PC-3 (cell line): ENCODE measurements at regions not wholly inside any gene's neighbourhood (a gene's known extent, or its start where the extent isn't known, plus 50 kb on each side); places are given as distances from the start of the nearest gene placed in this dataset.

Experiments used
- ATAC-seq: fragments of 200-7000 bp; cut with Tn5 transposase; 2 replicates; pipeline ENCODE4 v1.9.1; 2020; ENCODE audit warnings: mild to moderate bottlenecking, moderate library complexity
- BruUV-seq: library from RNA; stranded (reverse); fragments of 400-500 nt; replicated peaks from 2 replicates; lab custom pipeline; 2021; lab: Mats Ljungman, UMichigan
- CTCF ChIA-PET: fragments of 300-600 bp; sonication (Branson Sonifier 250); formaldehyde crosslinking; loops from one replicate; lab custom pipeline; 2022; ENCODE audit warnings: antibody characterized with exemption; lab: Charles Lee
- POLR2A ChIA-PET: fragments of 300-600 bp; sonication (Branson Sonifier 250); formaldehyde crosslinking; loops from one replicate; lab custom pipeline; 2022; ENCODE audit warnings: antibody characterized with exemption; ENCODE audit not compliant: unreplicated experiment; lab: Charles Lee
- DNase-seq: peaks from one replicate; pipeline ENCODE4 v3.0.0-alpha.2; 2015
- H2AFZ ChIP-seq: fragments of 300-600 bp; sonication (generic); 2 replicates; pipeline ENCODE4 v1.6.0; 2016; ENCODE audit warnings: antibody characterized with exemption, low read length
- H3F3A ChIP-seq: fragments of 300-600 bp; sonication (generic); one replicate; pipeline ENCODE4 v1.6.0; 2017; ENCODE audit warnings: antibody characterized with exemption, low read length, control low read depth, mild to moderate bottlenecking; ENCODE audit not compliant: unreplicated experiment
- H3K27ac ChIP-seq: fragments of 300-600 bp; sonication (generic); 2 replicates; pipeline ENCODE4 v1.5.1; 2016; ENCODE audit warnings: mild to moderate bottlenecking, low read length
- H3K27me3 ChIP-seq: fragments of 300-600 bp; sonication (generic); 2 replicates; pipeline ENCODE4 v1.6.1; 2016; ENCODE audit warnings: low read length, mixed read lengths
- H3K36me3 ChIP-seq: fragments of 300-600 bp; sonication (generic); 2 replicates; pipeline ENCODE4 v1.6.1; 2016; ENCODE audit warnings: low read depth, mixed run types, low read length, mixed read lengths
- H3K4me1 ChIP-seq: fragments of 300-600 bp; sonication (generic); 2 replicates; pipeline ENCODE4 v1.5.1; 2016; ENCODE audit warnings: low read length; ENCODE audit not compliant: insufficient read depth
- H3K4me2 ChIP-seq: fragments of 300-600 bp; sonication (generic); 2 replicates; pipeline ENCODE4 v1.6.0; 2016; ENCODE audit warnings: low read length
- H3K4me3 ChIP-seq: fragments of 300-600 bp; sonication (generic); 2 replicates; pipeline ENCODE4 v1.5.1; 2016; ENCODE audit warnings: mild to moderate bottlenecking, low read length, mixed read lengths
- H3K79me2 ChIP-seq: fragments of 300-600 bp; sonication (generic); 2 replicates; pipeline ENCODE4 v1.6.1; 2017; ENCODE audit warnings: low read length, mixed read lengths
- H3K9ac ChIP-seq: fragments of 300-600 bp; sonication (generic); 2 replicates; pipeline ENCODE4 v1.6.0; 2016; ENCODE audit warnings: mild to moderate bottlenecking, low read length
- H3K9me2 ChIP-seq: fragments of 300-600 bp; sonication (generic); replicated peaks from 2 replicates; pipeline ENCODE4 v1.6.1; 2016; ENCODE audit warnings: mixed run types, low read length, mixed read lengths
- H3K9me3 ChIP-seq: fragments of 300-600 bp; sonication (generic); 2 replicates; pipeline ENCODE4 v1.6.1; 2016; ENCODE audit warnings: low read length, mixed read lengths
- H4K20me1 ChIP-seq: fragments of 300-600 bp; sonication (generic); 2 replicates; pipeline ENCODE4 v1.6.1; 2016; ENCODE audit warnings: low read length, mixed read lengths
- CTCF ChIP-seq: fragments of 300-600 bp; sonication (generic); conservative IDR thresholded peaks from 2 replicates; pipeline ENCODE4 v1.5.1; 2017; ENCODE audit warnings: antibody characterized with exemption, low read depth, mild to moderate bottlenecking, low read length
- EZH2 ChIP-seq: fragments of 300-600 bp; sonication (generic); IDR thresholded peaks from one replicate; pipeline ENCODE4 v1.6.1; 2017; ENCODE audit warnings: antibody characterized with exemption, mild to moderate bottlenecking, low read length; ENCODE audit not compliant: unreplicated experiment
- EZH2phosphoT487 ChIP-seq: fragments of 300-600 bp; sonication (generic); IDR thresholded peaks from 2 replicates; pipeline ENCODE4 v1.6.1; 2018; ENCODE audit warnings: mild to moderate bottlenecking, antibody characterized with exemption, low read length, borderline replicate concordance
- intact Hi-C: fragments of 100-400 bp; cut with micrococcal nuclease; formaldehyde crosslinking; loops from 2 replicates; pipeline ENCODE4 v1.9.0; 2023

- Histone ChIP-seq H3K4me2 (no peak overlapping the region), H3K4me3 (no peak overlapping the region), H3K27ac (no peak overlapping the region), H3F3A (no peaks in the 10 kb centered on the region), H4K20me1 (no peaks in the 10 kb centered on the region), H2AFZ (no peak overlapping the region), H3K9me3 (no peaks in the 10 kb centered on the region), H3K4me1 (no peaks in the 10 kb centered on the region), H3K79me2 (peaks cover 27% of the 10 kb centered on the region), H3K9me2 (no peaks in the 10 kb centered on the region), H3K9ac (no peak overlapping the region), H3K36me3 (0 out of 2 replicates have a peak, but pooled peaks cover 3% of the 10 kb centered on the region), H3K27me3 (no peaks in the 10 kb centered on the region)
- intact Hi-C loops, result no loop called here
- TF ChIP-seq EZH2phosphoT487, result no peak
- TF ChIP-seq EZH2, result no peak
- TF ChIP-seq CTCF, result no peak
- DNase-seq, result no peak
- no TSS peak for BruUV-seq
- CTCF ChIA-PET, result no interaction called here
- no peak for ATAC-seq
- POLR2A ChIA-PET, result interaction anchor here (0.7 kb wide), 1 partner anchor 117 kb away, joined by 14 read pairs; no protein-coding TSS in a partner anchor
Measured at GRCh38 chr14:61948376-61948775, 186.2 kb downstream of the SNAPC1 start.

- no peaks in the 10 kb centered on the region for H3K27me3 ChIP-seq
Measured at GRCh38 chr14:61950340-61950739, 188.1 kb downstream of the SNAPC1 start.

More at GRCh38 chr14:61950340-61950739, 188.1 kb downstream of the SNAPC1 start:
- no peaks in the 10 kb centered on the region for H3K9me2 ChIP-seq
- H3K36me3 ChIP-seq, result 0 out of 2 replicates have a peak, but pooled peaks cover 3% of the 10 kb centered on the region
- H3K9ac ChIP-seq, result no peak overlapping the region
- H3F3A ChIP-seq, result no peaks in the 10 kb centered on the region
- H2AFZ ChIP-seq, result no peak overlapping the region
- ChIA-PET POLR2A (no interaction called here), CTCF (no interaction called here)
- ATAC-seq (no peak), DNase-seq (no peak)
- no peaks in the 10 kb centered on the region for H3K4me1 ChIP-seq
- H3K4me3 ChIP-seq, result no peak overlapping the region
- intact Hi-C loops, result no loop called here
- H4K20me1 ChIP-seq, result no peaks in the 10 kb centered on the region
- peaks cover 44% of the 10 kb centered on the region for H3K79me2 ChIP-seq
- H3K27ac ChIP-seq, result no peak overlapping the region
- no peaks in the 10 kb centered on the region for H3K9me3 ChIP-seq
- BruUV-seq, result no TSS peak
- TF ChIP-seq EZH2phosphoT487, result no peak
- TF ChIP-seq CTCF, result no peak
- no peak for TF ChIP-seq EZH2
- no peak overlapping the region for H3K4me2 ChIP-seq
